Stimulated activated CD8-positive, alpha-beta memory T cell treated with anti-CD3 and anti-CD28 coated beads, Interleukin-15, amount 100 ng/mL, for 4 hours (primary cell): ENCODE measurements at regions not wholly inside any gene's neighbourhood (a gene's known extent, or its start where the extent isn't known, plus 50 kb on each side); places are given as distances from the start of the nearest gene placed in this dataset.

Experiments used
- DNase-seq, 2 donors: peaks; one replicate each; pipeline ENCODE4 v3.0.0-alpha.2; 2020; ENCODE audit warnings: low read depth in 2 of 2

DNA sequence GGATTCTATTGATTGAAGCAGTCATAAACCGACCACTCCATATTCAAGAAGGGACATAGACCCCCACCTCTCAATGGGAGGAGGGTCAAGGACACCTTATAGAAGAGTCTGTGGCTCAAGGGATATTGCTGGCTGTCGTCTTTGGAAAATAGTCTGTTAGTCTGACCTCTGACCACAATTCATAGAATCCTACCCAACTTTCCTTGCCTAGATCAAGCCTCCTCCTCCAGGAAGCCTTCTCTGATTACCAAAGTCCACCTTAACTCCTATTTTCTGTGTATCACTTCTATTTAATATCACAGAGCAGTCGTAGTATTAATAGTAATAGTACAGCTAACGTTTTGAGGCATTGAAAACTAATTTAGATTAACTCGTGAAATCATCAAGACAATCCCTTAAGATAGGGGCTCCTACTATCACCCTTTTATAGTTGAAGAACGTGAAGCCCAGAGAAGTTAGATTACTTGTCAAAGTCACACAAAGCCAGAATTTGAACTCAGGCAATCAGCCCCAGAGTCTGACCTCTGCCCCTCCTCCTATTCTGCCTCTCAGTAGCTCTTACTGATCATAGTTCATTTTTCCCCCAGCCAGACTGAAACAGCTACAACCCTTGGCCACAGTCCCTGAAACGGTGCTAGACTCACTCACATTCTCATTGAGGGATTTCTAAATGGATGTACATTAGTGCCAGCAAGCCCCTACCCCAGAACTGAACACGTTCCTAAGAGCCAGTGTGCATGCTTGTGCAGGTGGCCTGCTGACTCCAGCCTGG is 636.6 kb downstream of the MID1IP1 start:
- DNase-seq: no peak

DNA sequence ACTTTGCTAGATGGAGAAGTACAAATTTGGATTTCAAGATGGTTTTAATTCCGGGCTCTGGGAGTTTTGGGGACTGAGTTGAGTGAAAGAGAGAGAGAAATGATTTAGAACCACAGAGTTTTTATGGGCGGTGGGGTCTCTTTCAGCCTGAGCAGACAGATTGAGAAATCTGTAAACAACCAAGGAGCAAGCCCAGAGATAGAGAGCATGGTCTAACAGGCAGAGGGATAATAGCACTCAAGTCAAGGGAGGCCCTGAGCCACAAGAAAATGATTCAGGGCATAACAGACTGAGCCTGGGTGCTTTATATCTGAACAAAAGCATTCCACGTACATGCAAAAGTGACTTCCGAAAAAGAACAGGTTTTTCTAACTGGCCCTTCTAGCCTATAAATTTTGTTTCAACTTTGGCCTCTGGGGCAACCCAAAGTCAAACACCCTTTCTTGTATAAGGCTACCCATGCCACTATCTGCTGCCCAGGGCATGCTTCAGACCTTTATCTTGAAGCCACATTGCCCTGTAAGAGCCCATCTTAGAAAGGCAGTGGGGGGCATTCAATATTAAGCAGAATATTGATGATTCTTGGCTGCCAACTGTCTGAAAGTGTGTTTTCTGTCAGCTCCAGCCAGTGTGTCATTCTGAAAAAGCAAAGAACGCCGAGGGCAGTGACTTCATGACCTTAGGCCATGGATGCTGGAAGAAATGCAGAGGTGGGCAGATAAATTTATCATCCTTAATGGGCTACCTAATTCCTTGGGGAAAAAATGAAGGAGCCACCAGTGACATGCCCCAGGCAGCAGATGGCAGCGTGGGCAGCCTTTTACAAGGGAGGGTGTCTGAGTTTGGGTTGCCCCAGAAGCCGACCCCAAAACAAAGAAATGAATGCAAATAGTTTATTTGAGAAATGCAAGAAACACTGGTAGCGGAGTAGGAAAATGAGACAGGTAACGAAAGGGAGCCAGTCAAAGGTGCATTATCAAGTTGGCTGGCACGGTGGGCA is 637.6 kb downstream of the MID1IP1 start:
- DNase-seq: no peak

DNA sequence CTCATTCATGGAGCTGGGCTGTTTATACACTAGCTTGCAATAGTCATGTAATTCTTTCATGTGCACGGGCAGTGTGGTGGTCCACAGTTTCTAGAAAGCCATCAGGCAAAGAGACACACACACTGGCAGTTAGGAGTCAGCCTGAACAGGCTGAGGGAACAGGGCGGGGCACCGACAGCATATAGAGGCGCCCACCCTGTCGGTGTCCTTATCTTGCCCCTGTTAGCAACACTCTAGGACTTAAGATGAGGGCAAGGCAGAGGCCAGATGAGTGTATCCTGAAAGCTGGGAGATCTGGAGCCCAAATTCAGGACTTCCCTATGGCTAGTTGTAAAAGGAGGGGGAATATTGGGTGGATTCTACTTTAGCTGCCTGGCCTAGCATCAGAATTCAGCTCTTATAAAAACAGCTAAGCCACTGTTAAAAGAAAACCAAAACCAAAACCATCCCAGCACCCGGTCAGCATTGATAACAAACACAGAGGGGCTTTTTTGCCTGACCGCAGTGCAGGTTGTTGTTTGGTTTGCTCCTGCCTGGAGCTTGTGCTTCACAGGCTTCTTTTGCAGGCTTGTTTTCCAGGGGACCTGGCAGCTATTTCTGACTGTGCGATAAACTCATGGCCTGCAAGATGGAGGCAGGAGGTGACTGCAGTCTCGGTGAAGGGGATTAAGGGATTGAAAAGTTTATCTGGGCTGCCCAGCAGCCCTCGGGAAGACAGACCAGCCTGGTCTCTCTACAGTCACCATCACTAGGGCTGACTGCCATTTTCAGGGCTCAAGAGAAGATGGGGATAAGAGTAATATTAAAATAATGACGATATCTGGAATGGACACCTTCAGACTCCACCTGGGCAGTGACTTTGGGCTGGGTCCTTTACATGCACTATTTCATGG is 638.9 kb downstream of the MID1IP1 start:
- no peak for DNase-seq

DNA sequence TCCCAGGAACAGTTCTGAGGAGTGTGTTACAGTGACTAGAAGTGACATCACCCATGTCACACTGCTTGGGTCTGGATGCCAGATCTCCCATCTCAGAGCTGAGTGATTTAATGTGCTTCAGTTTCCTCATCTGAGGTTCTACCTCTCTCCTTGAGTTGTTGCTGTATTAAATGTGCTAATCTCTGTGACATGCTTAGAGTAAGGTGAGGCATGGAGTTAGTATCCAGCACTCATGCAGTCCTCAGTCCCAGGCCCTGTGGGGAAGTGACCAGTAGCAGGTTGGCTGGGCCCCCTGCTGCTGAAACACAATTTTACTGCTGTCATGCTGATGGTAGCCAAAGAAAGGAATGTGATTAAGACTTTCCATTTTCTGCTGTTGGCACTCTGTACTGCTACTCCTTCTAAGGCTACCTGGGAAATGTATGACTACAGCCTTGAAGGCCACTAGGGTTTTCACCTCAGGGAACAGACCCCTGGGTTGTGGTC is 639.6 kb downstream of the MID1IP1 start:
- no peak for DNase-seq

DNA sequence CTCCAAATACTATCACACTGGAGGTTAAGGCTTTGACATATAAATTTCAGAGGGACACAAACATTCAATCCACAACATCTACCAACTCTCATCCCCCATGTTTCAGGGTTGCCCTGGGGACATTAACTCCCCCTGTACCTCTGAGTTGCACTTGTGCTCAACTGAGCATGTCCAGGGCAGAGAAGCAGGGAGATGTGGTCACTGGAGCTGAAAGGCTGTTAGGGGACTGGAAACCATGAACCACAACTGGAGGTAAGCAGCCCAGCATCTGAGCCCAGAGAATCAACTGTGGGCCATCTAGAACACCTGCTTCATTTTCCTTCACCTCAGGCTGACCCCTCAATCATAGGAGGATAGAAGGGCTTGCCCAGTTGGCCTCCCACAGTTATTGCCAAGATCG is 641.1 kb downstream of the MID1IP1 start:
- no peak for DNase-seq

DNA sequence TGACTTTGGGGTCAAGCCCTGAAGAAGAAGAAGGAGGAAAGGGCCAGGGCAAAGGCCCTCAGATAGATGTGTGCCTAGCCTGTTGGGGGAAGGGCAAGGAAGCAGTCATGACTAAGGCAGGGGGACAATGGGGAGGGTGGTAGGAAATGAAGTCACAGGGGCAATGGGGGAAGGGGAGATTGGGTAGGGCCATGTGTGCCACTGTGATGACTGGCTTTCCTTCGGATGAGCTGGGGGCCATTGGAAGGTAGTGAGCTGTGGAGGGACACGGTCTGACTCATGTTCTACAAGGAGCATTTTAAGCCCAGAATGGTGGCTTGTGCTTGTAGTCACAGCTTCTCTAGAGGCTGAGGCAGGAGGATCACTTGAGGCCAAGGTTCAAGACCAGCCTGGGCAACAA is 642.0 kb downstream of the MID1IP1 start:
- no peak for DNase-seq

DNA sequence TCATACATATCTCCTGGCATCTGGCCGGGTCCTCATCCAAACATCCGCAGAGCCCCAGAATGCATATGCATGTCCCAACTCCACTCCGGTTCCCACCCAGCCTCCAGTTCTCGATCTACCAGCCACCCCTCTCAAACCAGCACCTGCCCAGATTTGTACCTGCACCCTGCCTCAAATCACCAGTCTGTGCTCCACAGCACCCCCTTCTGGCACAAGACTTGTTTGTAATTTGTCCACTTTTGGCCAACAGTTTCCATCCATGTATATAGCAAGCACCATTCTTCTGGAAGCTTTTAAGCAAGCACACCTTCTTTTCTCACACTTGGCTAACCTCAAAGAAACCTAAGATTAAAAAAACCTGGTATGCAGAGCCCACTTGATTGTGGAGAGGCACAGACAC is 644.1 kb downstream of the MID1IP1 start:
- no peak for DNase-seq

DNA sequence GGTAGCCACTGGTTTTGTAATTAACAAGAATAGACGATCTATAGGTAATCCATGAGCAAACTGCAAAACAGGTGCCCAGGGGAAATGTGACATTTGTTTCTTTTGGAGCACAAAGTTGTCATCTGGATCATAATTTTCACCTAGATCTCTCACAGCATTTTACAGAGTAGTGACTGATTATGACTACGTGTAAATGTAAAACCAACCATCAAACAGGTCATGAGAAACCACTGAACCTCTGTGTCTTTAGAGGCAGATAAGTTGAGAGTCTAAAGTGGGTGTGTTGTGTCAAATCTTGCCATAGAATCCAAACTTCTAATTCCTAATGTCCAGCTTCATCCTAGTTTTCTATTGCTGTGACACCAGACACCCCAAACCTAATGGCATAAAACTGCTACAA is 648.1 kb downstream of the MID1IP1 start:
- no peak for DNase-seq

DNA sequence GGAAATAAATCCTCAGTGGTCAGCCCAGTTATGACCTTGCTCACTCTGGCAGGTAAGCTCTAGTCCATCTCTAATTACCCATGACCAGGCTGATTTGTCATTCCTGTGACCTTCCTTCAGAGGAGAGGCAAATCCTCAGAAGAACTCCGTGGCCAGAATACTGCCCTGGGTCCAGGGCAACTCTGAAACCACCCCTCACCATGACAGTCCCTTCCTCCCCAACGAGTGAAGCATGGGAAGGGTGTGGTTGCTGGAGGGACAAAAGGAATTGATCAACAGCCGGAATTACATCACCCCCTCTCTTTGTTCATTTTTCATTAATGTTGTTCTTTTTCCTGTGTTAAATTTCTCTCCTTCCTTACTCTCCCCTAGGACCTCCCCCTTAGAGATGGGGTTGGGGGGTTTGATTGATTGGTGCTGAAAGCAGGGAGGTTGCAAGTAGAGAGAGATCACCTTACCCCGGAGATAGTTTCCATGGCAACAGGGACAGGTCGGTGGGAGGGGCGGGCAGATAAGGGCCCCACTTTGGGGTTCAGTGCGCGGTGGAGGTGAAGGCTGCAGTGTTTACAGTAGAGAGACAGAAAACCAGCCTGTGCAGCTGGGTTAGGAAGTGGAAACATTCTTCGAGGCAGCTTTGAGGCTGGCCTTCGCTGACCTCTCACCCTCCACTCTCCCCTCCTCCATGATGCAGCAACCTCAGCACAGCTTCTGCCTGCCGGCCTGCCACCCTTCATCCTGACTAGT is 647.4 kb downstream of the BCOR start:
- no peak for DNase-seq

DNA sequence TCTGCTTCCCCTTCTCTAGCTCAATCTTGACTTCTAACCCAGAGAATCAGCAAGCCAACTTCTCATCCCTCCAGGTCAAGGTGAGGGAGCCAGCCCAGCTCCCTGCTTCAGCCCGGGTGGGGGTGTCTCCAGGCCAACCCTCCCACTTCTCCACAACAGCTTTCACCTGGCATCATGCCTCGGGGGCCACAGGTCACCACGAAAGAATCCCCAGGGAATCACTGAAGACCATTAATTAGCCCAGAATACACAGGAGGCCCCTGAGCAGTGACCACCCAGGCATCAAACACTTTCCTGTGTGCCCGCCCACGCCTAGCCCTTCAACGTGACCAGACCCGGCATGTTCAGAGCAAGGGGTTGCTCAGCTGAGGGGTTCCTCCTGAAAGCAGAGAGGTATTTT is 646.7 kb downstream of the BCOR start:
- no peak for DNase-seq

DNA sequence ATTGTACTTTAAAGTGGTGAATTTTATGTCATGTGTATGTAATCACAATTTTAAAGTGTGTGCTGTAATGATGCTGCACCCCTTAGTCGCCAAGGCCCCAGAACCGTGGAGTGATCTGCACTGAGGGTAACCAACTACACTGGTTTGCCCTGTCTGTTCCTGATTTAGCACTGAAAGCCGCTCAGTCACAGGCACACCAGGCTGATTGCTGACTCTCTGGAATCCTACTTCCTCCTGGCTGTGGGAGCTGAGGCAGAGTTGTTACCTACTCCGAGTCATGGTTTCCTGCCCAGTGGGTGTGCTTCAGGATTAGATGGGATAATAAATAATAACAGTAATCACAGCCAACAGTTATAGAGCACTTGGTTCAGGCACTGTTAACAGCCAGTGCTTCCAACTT is 645.4 kb downstream of the BCOR start:
- DNase-seq: no peak

DNA sequence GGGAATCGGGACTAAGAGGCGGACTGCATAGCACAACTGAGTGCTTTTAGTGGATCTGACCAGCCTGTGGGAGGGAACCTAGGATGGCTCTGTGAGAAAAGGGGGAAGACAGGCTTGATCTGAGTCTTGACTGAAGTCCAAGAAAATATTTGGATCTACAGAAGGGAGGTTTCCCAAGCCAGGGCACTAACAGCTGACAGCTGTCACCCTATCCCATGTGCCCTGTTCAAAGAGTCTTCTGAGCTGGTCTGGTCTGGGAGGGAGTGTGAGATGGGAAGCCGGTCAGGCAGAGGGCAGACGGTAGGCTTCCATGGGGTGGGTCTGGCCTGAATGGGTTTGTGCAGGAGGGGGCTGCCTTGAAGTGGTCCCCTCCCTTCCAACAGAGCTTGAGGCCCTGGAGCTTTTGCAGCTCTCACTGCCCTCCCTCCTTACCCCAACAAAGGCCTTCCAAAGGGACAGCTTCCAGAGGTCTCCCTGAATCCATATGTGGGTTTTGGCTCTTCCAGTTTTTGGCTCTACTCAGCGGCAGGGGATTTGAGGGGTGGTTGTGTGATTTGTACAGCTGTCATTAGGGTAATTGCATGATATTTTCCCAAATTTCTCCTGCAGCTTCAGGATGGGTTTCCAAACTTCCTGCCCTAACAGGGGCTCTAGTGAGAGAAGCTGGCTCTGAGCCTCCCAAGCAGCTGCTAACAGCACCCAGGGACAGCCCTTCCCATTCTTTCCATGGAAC is 643.7 kb downstream of the BCOR start:
- no peak for DNase-seq

DNA sequence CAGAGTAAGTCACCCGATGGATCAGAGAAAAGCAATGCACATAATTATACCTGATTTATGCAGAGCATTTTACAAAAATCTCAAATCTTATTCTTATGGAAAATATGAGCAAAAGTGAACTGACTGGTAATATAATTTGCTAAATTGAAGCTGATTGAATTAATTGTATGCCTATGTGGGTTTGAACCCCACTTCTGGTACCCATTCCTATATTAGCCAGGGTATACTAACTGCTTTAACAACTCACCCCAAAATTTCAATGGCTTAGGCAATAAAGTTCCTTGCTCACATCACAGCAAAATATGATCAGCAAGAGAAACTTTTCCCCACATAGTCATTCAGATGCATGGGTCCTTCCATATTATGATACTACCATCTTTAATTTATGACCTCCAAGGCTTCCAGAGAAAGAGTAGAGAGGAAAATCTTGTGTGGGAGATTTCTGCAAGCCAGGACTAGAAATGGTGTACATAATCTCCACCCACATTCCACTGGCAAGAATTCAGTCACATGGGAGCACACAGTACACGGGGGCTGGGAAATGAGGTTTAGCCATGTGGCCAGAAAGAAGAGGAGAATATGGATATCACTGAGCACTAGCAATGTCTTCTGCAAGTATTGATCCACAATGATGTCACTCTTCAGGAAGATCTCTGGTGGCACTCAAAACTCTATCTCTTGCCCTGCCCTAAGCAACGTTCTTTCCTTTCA is 640.7 kb downstream of the BCOR start:
- no peak for DNase-seq

DNA sequence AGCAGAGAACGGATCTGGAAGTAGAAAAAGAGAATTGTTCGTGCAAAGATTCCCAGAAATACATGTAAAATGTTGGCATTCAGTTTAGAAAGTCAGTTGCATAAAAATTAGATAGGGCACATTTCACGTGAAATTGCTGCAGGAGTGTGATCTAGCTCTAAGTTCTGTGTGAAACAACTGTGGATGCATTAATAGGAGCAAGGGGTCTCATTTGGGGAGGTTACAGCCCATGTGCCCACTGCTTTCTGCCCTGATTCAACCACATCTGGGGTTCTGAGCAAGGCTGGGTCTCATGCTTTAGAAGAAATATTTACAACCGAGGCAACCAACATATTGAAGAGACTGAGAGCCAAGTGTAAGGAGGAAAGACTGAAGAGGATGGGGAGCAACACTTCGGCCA is 639.0 kb downstream of the BCOR start:
- no peak for DNase-seq

DNA sequence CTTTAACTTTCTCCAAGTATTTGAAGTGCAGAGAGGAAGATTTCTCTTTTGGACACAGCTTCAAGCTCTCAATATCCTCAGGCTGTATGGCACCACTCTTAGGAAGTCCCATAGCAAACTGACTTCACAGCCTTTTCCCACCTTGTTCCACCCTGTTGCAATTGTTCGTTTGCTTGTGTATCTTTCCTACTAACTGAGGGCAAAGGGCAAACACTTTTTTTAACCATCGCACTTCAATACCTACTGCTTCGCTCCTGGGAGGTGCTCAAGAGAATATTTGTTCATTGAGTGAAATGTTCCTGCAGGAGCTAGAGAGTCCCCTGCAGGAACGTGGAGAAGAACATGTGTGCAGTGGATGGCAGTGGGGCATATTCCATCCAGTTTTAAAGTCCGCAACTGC is 638.6 kb downstream of the BCOR start:
- no peak for DNase-seq

DNA sequence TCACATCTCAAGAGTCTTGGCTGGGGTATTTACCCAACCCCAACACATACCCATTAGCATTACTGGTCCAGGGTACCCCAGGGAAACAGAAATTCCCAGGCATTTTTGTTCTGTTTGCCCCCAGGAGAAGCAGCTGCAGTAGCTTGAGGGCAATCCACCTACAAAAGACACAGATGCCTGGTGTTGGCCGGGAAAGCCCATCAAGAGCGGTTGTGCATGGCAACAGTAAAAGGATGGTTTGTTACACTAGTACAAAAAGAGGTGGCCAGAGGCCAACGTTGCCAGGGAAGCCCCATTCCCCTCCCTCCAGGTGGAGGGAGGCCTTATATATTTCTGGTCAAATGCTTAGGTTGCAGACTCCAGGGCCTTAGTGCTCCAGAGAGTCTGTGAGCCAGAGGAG is 637.8 kb downstream of the BCOR start:
- no peak for DNase-seq

DNA sequence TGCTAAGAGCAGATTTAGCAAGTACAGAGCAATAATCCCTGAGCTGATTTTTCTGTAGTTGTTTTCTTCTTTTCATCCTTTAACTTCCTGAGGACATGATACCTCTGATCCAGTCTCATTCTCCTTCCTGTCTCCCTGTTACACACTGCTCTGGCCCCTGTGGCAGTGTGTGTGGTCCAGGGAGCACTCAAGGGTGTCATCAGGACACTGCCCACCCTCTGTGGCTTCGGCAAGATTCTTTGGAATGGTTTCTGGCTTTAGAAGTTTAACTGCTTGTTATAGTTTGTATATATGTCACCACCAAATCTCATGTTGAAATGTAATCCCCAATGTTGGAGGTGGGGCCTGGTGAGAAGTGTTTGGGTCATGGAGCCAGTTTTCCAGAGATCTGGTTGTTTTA is 637.3 kb downstream of the BCOR start:
- no peak for DNase-seq

DNA sequence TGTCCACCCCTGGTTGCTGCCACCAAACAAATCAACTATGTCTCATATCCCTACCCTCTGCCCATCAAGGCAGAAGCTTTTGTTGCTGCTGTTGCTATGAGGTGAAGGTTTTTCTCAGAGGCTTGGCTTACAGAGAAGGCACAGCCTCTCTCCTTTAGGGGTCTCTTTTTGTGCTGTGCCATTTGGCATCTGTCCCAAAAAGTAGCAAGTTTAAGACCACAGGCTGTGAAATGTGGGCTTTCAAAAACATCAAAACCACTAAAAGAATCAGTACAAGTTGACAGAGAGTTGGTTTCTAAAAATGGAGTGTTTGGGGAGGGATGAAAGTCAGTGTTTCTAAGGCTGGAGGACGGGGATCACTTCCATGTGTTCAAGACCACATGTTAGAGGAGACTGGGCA is 634.9 kb downstream of the BCOR start:
- DNase-seq: no peak

DNA sequence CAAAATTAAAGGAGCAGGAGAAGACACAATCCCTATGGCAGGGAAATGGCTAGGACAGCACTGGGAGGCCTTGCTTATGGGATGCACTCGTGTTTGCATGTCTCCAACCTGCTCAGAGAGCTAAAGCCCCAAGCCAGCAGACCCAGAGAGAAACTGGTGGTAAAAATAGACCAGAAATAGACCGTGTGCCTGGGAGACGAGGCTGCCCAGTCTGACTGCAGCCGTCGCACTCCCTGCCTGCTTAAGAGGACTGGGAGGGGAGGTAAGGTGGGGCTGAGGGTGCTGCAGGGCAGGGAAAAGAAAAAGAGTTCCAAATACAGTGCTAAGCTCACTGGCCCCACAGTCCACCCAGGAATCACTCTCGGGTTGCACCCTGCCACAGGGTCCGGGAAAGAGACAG is 633.5 kb downstream of the BCOR start:
- DNase-seq: no peak

DNA sequence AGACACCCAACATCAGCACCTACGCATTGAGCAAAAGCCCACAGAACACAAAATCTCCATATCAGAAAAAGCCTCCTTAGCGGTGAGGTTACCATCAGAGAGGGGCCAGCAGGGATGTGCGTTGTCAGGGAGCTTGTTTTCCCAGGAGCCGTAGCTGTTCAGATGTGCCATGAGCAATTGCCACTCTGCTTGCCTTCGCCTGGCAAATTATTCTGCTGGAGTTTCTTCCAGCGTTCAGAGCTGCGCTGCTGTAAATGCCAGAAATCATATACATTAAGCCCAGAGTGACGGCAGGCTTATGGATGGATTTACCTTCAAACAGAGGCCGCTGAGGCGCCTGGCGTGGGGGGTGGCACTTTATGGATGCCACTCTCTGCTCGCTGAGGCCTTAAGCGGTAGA is 632.3 kb downstream of the BCOR start:
- no peak for DNase-seq
